K562 (cell line): ENCODE measurements at regions not wholly inside any gene's neighbourhood (a gene's known extent, or its start where the extent isn't known, plus 50 kb on each side); places are given as distances from the start of the nearest gene placed in this dataset.

ENCODE experiments used
- CEBPB ChIP-seq: fragments of 450-650 bp; IDR thresholded peaks from 2 replicates; pipeline ENCODE4 v1.6.1; 2016; ENCODE audit warnings: missing genetic modification characterization, missing compliant biosample characterization
- ELF1 ChIP-seq: fragments of 200-800 bp; sonication (Bioruptor generic); IDR thresholded peaks from 2 replicates; pipeline ENCODE4 v1.6.1; 2016; ENCODE audit warnings: missing genetic modification characterization, missing compliant biosample characterization
- MEIS2 ChIP-seq: fragments of 450-650 bp; IDR thresholded peaks from 2 replicates; pipeline ENCODE4 v1.6.1; 2014; ENCODE audit warnings: mild to moderate bottlenecking; ENCODE audit not compliant: partially characterized antibody
- NFE2 ChIP-seq: IDR thresholded peaks from 2 replicates; pipeline ENCODE4 v1.6.1; 2014; ENCODE audit warnings: antibody characterized with exemption, low read depth
- POU5F1 ChIP-seq: fragments of 150-350 bp; IDR thresholded peaks from 2 replicates; pipeline ENCODE4 v1.6.1; 2014; ENCODE audit warnings: borderline replicate concordance, low read length, low read depth, mild to moderate bottlenecking; ENCODE audit not compliant: partially characterized antibody
- ZBTB1 ChIP-seq: sonication (generic); formaldehyde crosslinking; IDR thresholded peaks from 2 replicates; pipeline ENCODE4 v1.8.1; 2023; ENCODE audit warnings: missing genetic modification reagents, low read depth, mild to moderate bottlenecking, borderline replicate concordance
- ZFP91 ChIP-seq: sonication (generic); formaldehyde crosslinking; IDR thresholded peaks from 2 replicates; pipeline ENCODE4 v1.8.0; 2022; ENCODE audit warnings: mild to moderate bottlenecking, missing genetic modification reagents
- ZNF23 ChIP-seq: fragments of 250-450 bp; sonication (Bioruptor Pico); IDR thresholded peaks from 2 replicates; pipeline ENCODE4 v1.4.0; 2020; ENCODE audit warnings: mild to moderate bottlenecking
- ZSCAN29 ChIP-seq: fragments of 450-650 bp; IDR thresholded peaks from 2 replicates; pipeline ENCODE4 v1.6.1; 2017
- TF ChIP-seq, protein P1 (sequence below), 3 experiments: IDR thresholded peaks in 2 of 3; conservative IDR thresholded peaks in 1 of 3; 2 replicates each; pipeline ENCODE4 v1.5.1; 2011 to 2012; ENCODE audit warnings: low read length in 3 of 3, mild to moderate bottlenecking in 3 of 3, control low read depth in 2 of 3, improper control_type of control experiment in 1 of 3, inconsistent platforms in 1 of 3, low read depth in 1 of 3, mixed read lengths in 1 of 3, moderate library complexity in 1 of 3; ENCODE audit not compliant: insufficient read depth in 2 of 3
- TF ChIP-seq, protein P2 (sequence below): sonication (generic); formaldehyde crosslinking; IDR thresholded peaks from 2 replicates; pipeline ENCODE4 v1.8.1; 2023; ENCODE audit warnings: mild to moderate bottlenecking, missing genetic modification reagents
- TF ChIP-seq, protein P3 (sequence below): sonication (generic); formaldehyde crosslinking; IDR thresholded peaks from 2 replicates; pipeline ENCODE4 v1.9.0; 2022; ENCODE audit warnings: mild to moderate bottlenecking, missing genetic modification reagents

- TF ChIP-seq, protein P1, sequence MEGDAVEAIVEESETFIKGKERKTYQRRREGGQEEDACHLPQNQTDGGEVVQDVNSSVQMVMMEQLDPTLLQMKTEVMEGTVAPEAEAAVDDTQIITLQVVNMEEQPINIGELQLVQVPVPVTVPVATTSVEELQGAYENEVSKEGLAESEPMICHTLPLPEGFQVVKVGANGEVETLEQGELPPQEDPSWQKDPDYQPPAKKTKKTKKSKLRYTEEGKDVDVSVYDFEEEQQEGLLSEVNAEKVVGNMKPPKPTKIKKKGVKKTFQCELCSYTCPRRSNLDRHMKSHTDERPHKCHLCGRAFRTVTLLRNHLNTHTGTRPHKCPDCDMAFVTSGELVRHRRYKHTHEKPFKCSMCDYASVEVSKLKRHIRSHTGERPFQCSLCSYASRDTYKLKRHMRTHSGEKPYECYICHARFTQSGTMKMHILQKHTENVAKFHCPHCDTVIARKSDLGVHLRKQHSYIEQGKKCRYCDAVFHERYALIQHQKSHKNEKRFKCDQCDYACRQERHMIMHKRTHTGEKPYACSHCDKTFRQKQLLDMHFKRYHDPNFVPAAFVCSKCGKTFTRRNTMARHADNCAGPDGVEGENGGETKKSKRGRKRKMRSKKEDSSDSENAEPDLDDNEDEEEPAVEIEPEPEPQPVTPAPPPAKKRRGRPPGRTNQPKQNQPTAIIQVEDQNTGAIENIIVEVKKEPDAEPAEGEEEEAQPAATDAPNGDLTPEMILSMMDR (IDR thresholded peaks at IDR 0.05 in 2 of 3, conservative IDR thresholded peaks at IDR 0.05 in 1 of 3; ENCODE audit: insufficient read depth in 2 of 3, low read depth in 1 of 3, low read length in 3 of 3): no peak
- TF ChIP-seq CEBPB: no peak
- TF ChIP-seq POU5F1: no peak
- no peak for TF ChIP-seq ZNF23 (CRISPR knock-in tag)
- TF ChIP-seq MEIS2: no peak
- TF ChIP-seq NFE2: no peak
- TF ChIP-seq, protein P2, sequence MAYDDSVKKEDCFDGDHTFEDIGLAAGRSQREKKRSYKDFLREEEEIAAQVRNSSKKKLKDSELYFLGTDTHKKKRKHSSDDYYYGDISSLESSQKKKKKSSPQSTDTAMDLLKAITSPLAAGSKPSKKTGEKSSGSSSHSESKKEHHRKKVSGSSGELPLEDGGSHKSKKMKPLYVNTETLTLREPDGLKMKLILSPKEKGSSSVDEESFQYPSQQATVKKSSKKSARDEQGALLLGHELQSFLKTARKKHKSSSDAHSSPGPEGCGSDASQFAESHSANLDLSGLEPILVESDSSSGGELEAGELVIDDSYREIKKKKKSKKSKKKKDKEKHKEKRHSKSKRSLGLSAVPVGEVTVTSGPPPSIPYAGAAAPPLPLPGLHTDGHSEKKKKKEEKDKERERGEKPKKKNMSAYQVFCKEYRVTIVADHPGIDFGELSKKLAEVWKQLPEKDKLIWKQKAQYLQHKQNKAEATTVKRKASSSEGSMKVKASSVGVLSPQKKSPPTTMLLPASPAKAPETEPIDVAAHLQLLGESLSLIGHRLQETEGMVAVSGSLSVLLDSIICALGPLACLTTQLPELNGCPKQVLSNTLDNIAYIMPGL (CRISPR knock-in tag): no peak
- TF ChIP-seq ZFP91 (CRISPR knock-in tag): no peak
- TF ChIP-seq, protein P3, sequence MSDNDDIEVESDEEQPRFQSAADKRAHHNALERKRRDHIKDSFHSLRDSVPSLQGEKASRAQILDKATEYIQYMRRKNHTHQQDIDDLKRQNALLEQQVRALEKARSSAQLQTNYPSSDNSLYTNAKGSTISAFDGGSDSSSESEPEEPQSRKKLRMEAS (CRISPR knock-in tag): no peak
- TF ChIP-seq ZSCAN29: no peak
- TF ChIP-seq ZBTB1 (CRISPR knock-in tag): no peak
- TF ChIP-seq ELF1: no peak
Observed at GRCh38 chr7:52691257-52691656, 344.2 kb upstream of the POM121L12 start.
